Mammary epithelial cell (primary cell): ENCODE measurements at regions not wholly inside any gene's neighbourhood (a gene's known extent, or its start where the extent isn't known, plus 50 kb on each side); places are given as distances from the start of the nearest gene placed in this dataset.

ENCODE experiments used
- CTCF ChIP-seq, 2 donors: IDR thresholded peaks in 1 of 2; conservative IDR thresholded peaks in 1 of 2; 2 replicates each; pipeline ENCODE4 v1.5.1; 2011 to 2012; ENCODE audit warnings: inconsistent platforms in 2 of 2, low read length in 2 of 2, mild to moderate bottlenecking in 2 of 2, control low read depth in 1 of 2, low read depth in 1 of 2; ENCODE audit not compliant: insufficient read depth in 1 of 2; ENCODE audit errors: extremely low read depth in 1 of 2
- EZH2 ChIP-seq: IDR thresholded peaks from 2 replicates; pipeline ENCODE4 v1.6.1; 2012; ENCODE audit warnings: low read length, inconsistent platforms, borderline replicate concordance

- TF ChIP-seq CTCF (conservative IDR thresholded peaks at IDR 0.05 in 1 of 2, IDR thresholded peaks at IDR 0.05 in 1 of 2; ENCODE audit: extremely low read depth in 1 of 2, insufficient read depth in 1 of 2, low read depth in 1 of 2, low read length in 2 of 2) (no peak), EZH2 (no peak)
Measured at GRCh38 chr1:117779364-117779763, 150.1 kb downstream of the GDAP2 start.
